ENCODE measurements at regions not wholly inside any gene's neighbourhood (a gene's known extent, or its start where the extent isn't known, plus 50 kb on each side); places are given as distances from the start of the nearest gene placed in this dataset.

- Histone ChIP-seq H3K27ac (no peak overlapping the region), H3K27me3 (ENCODE audit: insufficient read depth, low read depth, severe bottlenecking) (no peaks in the 10 kb centered on the region), H3K9me3 (ENCODE audit: severe bottlenecking) (no peaks in the 10 kb centered on the region), H3K36me3 (no peaks in the 10 kb centered on the region), H3K4me3 (ENCODE audit: low read depth, low read length) (no peak overlapping the region)
- DNase-seq: no peak
- TF ChIP-seq, protein P1, sequence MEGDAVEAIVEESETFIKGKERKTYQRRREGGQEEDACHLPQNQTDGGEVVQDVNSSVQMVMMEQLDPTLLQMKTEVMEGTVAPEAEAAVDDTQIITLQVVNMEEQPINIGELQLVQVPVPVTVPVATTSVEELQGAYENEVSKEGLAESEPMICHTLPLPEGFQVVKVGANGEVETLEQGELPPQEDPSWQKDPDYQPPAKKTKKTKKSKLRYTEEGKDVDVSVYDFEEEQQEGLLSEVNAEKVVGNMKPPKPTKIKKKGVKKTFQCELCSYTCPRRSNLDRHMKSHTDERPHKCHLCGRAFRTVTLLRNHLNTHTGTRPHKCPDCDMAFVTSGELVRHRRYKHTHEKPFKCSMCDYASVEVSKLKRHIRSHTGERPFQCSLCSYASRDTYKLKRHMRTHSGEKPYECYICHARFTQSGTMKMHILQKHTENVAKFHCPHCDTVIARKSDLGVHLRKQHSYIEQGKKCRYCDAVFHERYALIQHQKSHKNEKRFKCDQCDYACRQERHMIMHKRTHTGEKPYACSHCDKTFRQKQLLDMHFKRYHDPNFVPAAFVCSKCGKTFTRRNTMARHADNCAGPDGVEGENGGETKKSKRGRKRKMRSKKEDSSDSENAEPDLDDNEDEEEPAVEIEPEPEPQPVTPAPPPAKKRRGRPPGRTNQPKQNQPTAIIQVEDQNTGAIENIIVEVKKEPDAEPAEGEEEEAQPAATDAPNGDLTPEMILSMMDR (IDR thresholded peaks at IDR 0.05; ENCODE audit: low read depth, low read length): no peak
These were observed 1537.1 kb upstream of the GOT2 start for GRCh38 chr16:60271025-60271771.

DNA sequence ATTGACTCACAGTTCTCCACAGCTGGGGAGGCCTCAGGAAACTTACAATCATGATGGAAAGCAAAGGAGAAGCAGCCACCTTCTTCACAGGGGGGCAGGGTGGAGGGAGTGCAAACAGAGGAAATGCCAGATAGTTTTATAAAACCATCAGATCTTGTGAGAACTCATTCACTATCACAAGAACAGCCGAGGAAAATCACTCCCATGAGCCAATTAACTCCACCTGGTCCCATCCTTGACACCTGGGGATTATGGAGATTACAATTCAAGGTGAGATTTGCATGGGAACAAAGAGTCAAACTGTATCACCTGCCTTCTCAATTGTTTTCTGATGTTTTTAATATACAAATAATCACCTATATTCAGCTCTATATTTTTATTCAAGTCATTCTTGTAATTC lies 1527.3 kb upstream of the GOT2 start:
- Histone ChIP-seq H3K27me3 (ENCODE audit: insufficient read depth, low read depth, severe bottlenecking) (no peaks in the 10 kb centered on the region), H3K9me3 (ENCODE audit: severe bottlenecking) (no peaks in the 10 kb centered on the region), H3K4me3 (ENCODE audit: low read depth, low read length) (no peak overlapping the region), H3K36me3 (no peaks in the 10 kb centered on the region), H3K27ac (no peak overlapping the region)
- no peak for DNase-seq
- TF ChIP-seq, protein P1 (IDR thresholded peaks at IDR 0.05; ENCODE audit: low read depth, low read length): no peak

DNA sequence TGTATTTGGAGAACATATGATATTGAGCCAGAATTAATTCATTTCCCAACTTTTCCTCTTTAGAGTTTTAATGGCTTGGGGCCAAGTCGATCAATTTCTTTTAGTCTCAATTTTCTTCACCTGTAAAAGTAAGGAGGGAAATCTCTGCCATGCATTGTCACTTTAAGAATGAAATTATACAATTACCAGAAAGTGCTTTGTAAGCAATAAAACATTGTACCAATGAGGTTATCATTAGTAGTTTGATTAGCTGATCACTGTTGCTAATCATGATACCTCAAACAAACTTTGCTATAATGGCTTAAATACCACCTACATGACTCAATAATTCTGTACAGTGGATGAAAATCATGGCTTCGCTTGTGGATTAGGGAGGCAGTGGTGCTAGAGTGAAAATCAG lies 1525.8 kb upstream of the GOT2 start:
- TF ChIP-seq, protein P1 (IDR thresholded peaks at IDR 0.05; ENCODE audit: low read depth, low read length): no peak
- no peak overlapping the region for H3K27ac ChIP-seq
- no peak for DNase-seq
- H3K9me3 ChIP-seq (ENCODE audit: severe bottlenecking): no peaks in the 10 kb centered on the region
- H3K36me3 ChIP-seq: no peaks in the 10 kb centered on the region
- no peaks in the 10 kb centered on the region for H3K27me3 ChIP-seq (ENCODE audit: insufficient read depth, low read depth, severe bottlenecking)
- no peak overlapping the region for H3K4me3 ChIP-seq (ENCODE audit: low read depth, low read length)

GRCh38 chr16:60246086-60246485 lies 1512.0 kb upstream of the GOT2 start:
- TF ChIP-seq, protein P1 (IDR thresholded peaks at IDR 0.05; ENCODE audit: low read depth, low read length): no peak
- H3K9me3 ChIP-seq (ENCODE audit: severe bottlenecking): no peaks in the 10 kb centered on the region
- DNase-seq: no peak
- no peak overlapping the region for H3K4me3 ChIP-seq (ENCODE audit: low read depth, low read length)
- no peaks in the 10 kb centered on the region for H3K36me3 ChIP-seq
- H3K27me3 ChIP-seq (ENCODE audit: insufficient read depth, low read depth, severe bottlenecking): no peaks in the 10 kb centered on the region
- no peak overlapping the region for H3K27ac ChIP-seq

DNA sequence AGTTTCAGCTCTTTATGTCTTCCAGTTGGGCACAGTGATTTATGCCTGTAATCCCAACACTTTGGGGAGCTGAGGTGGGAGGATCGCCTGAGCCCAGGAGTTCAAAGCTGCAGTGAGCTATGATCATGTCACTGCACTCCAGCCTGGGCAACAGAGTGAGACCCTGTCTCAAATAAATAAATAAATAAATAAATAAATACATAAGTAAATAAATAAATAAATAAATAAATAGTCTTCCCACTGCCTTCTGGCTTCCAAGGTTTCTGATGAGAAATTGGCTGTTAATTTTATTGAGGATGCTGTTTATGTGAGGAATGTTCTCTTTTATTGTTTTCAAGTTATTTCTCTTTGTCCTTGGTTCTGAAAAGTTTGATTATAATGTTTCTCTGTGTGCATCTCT lies 1507.6 kb upstream of the GOT2 start:
- Histone ChIP-seq H3K4me3 (ENCODE audit: low read depth, low read length) (no peak overlapping the region), H3K36me3 (no peaks in the 10 kb centered on the region), H3K27me3 (ENCODE audit: insufficient read depth, low read depth, severe bottlenecking) (no peaks in the 10 kb centered on the region), H3K27ac (no peak overlapping the region), H3K9me3 (ENCODE audit: severe bottlenecking) (no peaks in the 10 kb centered on the region)
- TF ChIP-seq, protein P1 (IDR thresholded peaks at IDR 0.05; ENCODE audit: low read depth, low read length): no peak
- no peak for DNase-seq

- Histone ChIP-seq H3K9me3 (ENCODE audit: severe bottlenecking) (no peaks in the 10 kb centered on the region), H3K36me3 (no peaks in the 10 kb centered on the region), H3K27me3 (ENCODE audit: insufficient read depth, low read depth, severe bottlenecking) (no peaks in the 10 kb centered on the region), H3K4me3 (ENCODE audit: low read depth, low read length) (no peak overlapping the region), H3K27ac (no peak overlapping the region)
- no peak for DNase-seq
- TF ChIP-seq, protein P1 (IDR thresholded peaks at IDR 0.05; ENCODE audit: low read depth, low read length): no peak
These were observed 1496.5 kb upstream of the GOT2 start for GRCh38 chr16:60230666-60231065.

Data from WERI-Rb-1 (cell line).